HCT116 (cell line): ENCODE measurements at regions not wholly inside any gene's neighbourhood (a gene's known extent, or its start where the extent isn't known, plus 50 kb on each side); places are given as distances from the start of the nearest gene placed in this dataset.

Source experiments
- ATAC-seq: fragments of 200-7000 bp; cut with Tn5 transposase; 2 replicates; pipeline ENCODE4 v1.9.1; 2020; ENCODE audit warnings: mild to moderate bottlenecking, moderate library complexity
- BruUV-seq: library from RNA; stranded (reverse); fragments of 400-500 nt; replicated peaks from 2 replicates; lab custom pipeline; 2021; lab: Mats Ljungman, UMichigan
- CTCF ChIA-PET: fragments of 300-600 bp; sonication (Branson Sonifier 250); formaldehyde crosslinking; loops from one replicate; lab custom pipeline; 2021; ENCODE audit warnings: antibody characterized with exemption; lab: Charles Lee
- POLR2A ChIA-PET: fragments of 300-600, 350-600 bp; sonication (Branson Sonifier 250); formaldehyde crosslinking; loops from one replicate; lab custom pipeline; 2021; ENCODE audit warnings: antibody characterized with exemption; lab: Charles Lee
- RAD21 ChIA-PET, 2 experiments: fragments of 300-600 bp; sonication (Branson Sonifier 250); formaldehyde crosslinking; loops; one replicate each; lab custom pipeline; 2023; ENCODE audit warnings: low total read pairs in 2 of 2; ENCODE audit not compliant: uncharacterized antibody in 2 of 2, unreplicated experiment in 2 of 2, low non-redundant PET in 1 of 2; lab: Charles Lee
- DNase-seq: peaks from one replicate; pipeline ENCODE4 v3.0.0-alpha.2; 2010; ENCODE audit warnings: low read depth, low spot score
- H2AFZ ChIP-seq: fragments of 200-600 bp; shearing (Covaris generic), sonication (generic); 2 replicates; pipeline ENCODE4 v1.6.1; 2017; ENCODE audit warnings: low read depth, mixed run types, mixed read lengths, antibody characterized with exemption, low read length; ENCODE audit not compliant: poor library complexity, severe bottlenecking
- H3K27ac ChIP-seq: 2 replicates; pipeline ENCODE4 v1.5.1; 2012; ENCODE audit warnings: low read depth, low read length
- H3K27me3 ChIP-seq: fragments of 200-600 bp; sonication (generic); 2 replicates; pipeline ENCODE4 v1.6.1; 2016; ENCODE audit warnings: mixed run types, low read length, mixed read lengths; ENCODE audit not compliant: insufficient read depth
- H3K36me3 ChIP-seq, 2 experiments: fragments of 200-500 bp in 1 of 2; fragments of 200-600 bp in 1 of 2; sonication (Bioruptor generic) in 1 of 2; sonication (generic) in 1 of 2; 2 replicates each; pipeline versions ENCODE4 v1.5.1 to v1.6.1; 2014 to 2016; ENCODE audit warnings: low read length in 2 of 2, inconsistent platforms in 1 of 2, mixed read lengths in 1 of 2, mixed run types in 1 of 2; ENCODE audit not compliant: insufficient read depth in 2 of 2, control insufficient read depth in 1 of 2
- H3K4me1 ChIP-seq, 2 experiments: fragments of 200-600 bp in 1 of 2; sonication (generic) in 1 of 2; 2 replicates each; pipeline versions ENCODE4 v1.5.1 to v1.6.1; 2012 to 2017; ENCODE audit warnings: low read length in 2 of 2, inconsistent platforms in 1 of 2, mild to moderate bottlenecking in 1 of 2, mixed read lengths in 1 of 2, mixed run types in 1 of 2, moderate library complexity in 1 of 2; ENCODE audit not compliant: insufficient read depth in 2 of 2, control insufficient read depth in 1 of 2
- H3K4me2 ChIP-seq: fragments of 200-600 bp; sonication (generic); 2 replicates; pipeline ENCODE4 v1.6.1; 2017; ENCODE audit warnings: mixed run types, low read length, mixed read lengths
- H3K4me3 ChIP-seq, 2 experiments: fragments of 200-600 bp in 1 of 2; sonication (generic) in 1 of 2; replicated peaks in 1 of 2; 2 replicates each; pipeline ENCODE4 v1.5.1; 2011 to 2016; ENCODE audit warnings: low read length in 2 of 2, control low read depth in 1 of 2, low read depth in 1 of 2, mild to moderate bottlenecking in 1 of 2, mixed read lengths in 1 of 2, mixed run types in 1 of 2
- H3K79me2 ChIP-seq: fragments of 200-600 bp; sonication (generic); 2 replicates; pipeline ENCODE4 v1.6.1; 2017; ENCODE audit warnings: mild to moderate bottlenecking, mixed run types, low read length, moderate library complexity, mixed read lengths; ENCODE audit not compliant: insufficient read depth
- H3K9ac ChIP-seq: fragments of 200-600 bp; sonication (generic); 2 replicates; pipeline ENCODE4 v1.6.1; 2016; ENCODE audit warnings: low read length, mixed read lengths
- H3K9me2 ChIP-seq: fragments of 200-600 bp; sonication (generic), shearing (Covaris generic); 2 replicates; pipeline ENCODE4 v1.6.1; 2017; ENCODE audit warnings: mixed run types, mild to moderate bottlenecking, moderate library complexity; ENCODE audit not compliant: insufficient read depth
- H3K9me3 ChIP-seq, 2 experiments: fragments of 200-500 bp in 1 of 2; fragments of 200-600 bp in 1 of 2; sonication (Bioruptor generic) in 1 of 2; sonication (generic) in 1 of 2; 2 replicates each; pipeline ENCODE4 v1.6.1; 2014 to 2017; ENCODE audit warnings: low read length in 2 of 2, mixed read lengths in 2 of 2, inconsistent platforms in 1 of 2, low read depth in 1 of 2, mild to moderate bottlenecking in 1 of 2, mixed run types in 1 of 2, moderate library complexity in 1 of 2; ENCODE audit not compliant: control insufficient read depth in 1 of 2, insufficient read depth in 1 of 2
- H4K20me1 ChIP-seq: fragments of 200-600 bp; sonication (generic), shearing (Covaris generic); 2 replicates; pipeline ENCODE4 v1.6.1; 2017; ENCODE audit warnings: mixed run types, mild to moderate bottlenecking, moderate library complexity; ENCODE audit not compliant: insufficient read depth
- CEBPB ChIP-seq: IDR thresholded peaks from 2 replicates; pipeline ENCODE4 v1.6.1; 2012; ENCODE audit warnings: low read depth
- FOSL1 ChIP-seq: IDR thresholded peaks from 2 replicates; pipeline ENCODE4 v1.6.1; 2012; ENCODE audit warnings: low read depth
- JUND ChIP-seq: IDR thresholded peaks from 2 replicates; pipeline ENCODE4 v1.6.1; 2012
- POLR2A ChIP-seq: IDR thresholded peaks from 2 replicates; pipeline ENCODE4 v1.7.0; 2011; ENCODE audit warnings: borderline replicate concordance; ENCODE audit not compliant: insufficient read depth, insufficient read length; ENCODE audit errors: extremely low read depth
- SP1 ChIP-seq: IDR thresholded peaks from 2 replicates; pipeline ENCODE4 v1.6.1; 2012; ENCODE audit warnings: low read depth
- TCF7L2 ChIP-seq: IDR thresholded peaks from 2 replicates; pipeline ENCODE4 v1.7.0; 2011; ENCODE audit warnings: borderline replicate concordance, inconsistent platforms; ENCODE audit not compliant: insufficient read depth, insufficient read length; ENCODE audit errors: extremely low read depth
- ZFX ChIP-seq: fragments of 450-650 bp; IDR thresholded peaks from 2 replicates; pipeline ENCODE4 v1.6.1; 2017
- ZNF274 ChIP-seq: fragments of 200-500 bp; sonication (Bioruptor generic); IDR thresholded peaks from 2 replicates; pipeline ENCODE4 v1.6.1; 2014; ENCODE audit warnings: mild to moderate bottlenecking, low read depth, low read length, inconsistent platforms
- intact Hi-C: fragments of 100-400 bp; cut with micrococcal nuclease; formaldehyde crosslinking; loops from 2 replicates; pipeline ENCODE4 v1.10.0; 2022
- TF ChIP-seq, protein P1 (sequence below): IDR thresholded peaks from 2 replicates; pipeline ENCODE4 v1.6.1; 2012; ENCODE audit warnings: low read depth
- TF ChIP-seq, protein P2 (sequence below): IDR thresholded peaks from 2 replicates; pipeline ENCODE4 v1.6.1; 2012

DNA sequence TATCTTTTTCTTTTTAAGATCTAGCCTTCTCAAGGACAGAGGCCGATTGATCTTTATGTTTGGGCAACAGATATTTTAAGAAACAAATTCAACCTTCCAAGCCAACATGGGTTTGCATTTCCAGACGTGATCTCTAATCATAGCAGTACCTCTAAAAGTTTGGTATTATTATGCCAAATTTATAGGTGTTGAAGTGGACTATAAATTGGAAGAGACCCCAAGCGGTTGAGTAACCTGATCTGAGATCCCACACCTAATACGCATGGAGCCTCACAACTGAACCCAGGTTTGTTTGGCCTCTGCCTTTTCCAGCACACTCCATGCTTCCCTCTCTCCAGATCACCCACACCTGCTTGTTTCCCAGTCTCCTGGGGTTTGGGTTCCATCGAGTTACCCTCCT lies 116.5 kb downstream of the DDX1 start:
- ChIA-PET POLR2A (no interaction called here), CTCF (no interaction called here), RAD21 (no interaction called here)
- Histone ChIP-seq H4K20me1 (no peaks in the 10 kb centered on the region), H3K9me3 (no peaks in the 10 kb centered on the region), H3K4me2 (no peak overlapping the region), H3K79me2 (no peaks in the 10 kb centered on the region), H3K9me2 (no peaks in the 10 kb centered on the region), H3K4me1 (peaks cover 0 to 8% of the 10 kb centered on the region in 2 experiments; a peak in 1 of 4 replicates), H3K27ac (no peak overlapping the region), H3K9ac (no peak overlapping the region), H2AFZ (no peak overlapping the region), H3K36me3 (no peaks in the 10 kb centered on the region), H3K4me3 (no peak overlapping the region), H3K27me3 (no peaks in the 10 kb centered on the region)
- DNase-seq (no peak), ATAC-seq (no peak)
- intact Hi-C loops = no loop called here
- TF ChIP-seq JUND (no peak), ZFX (no peak), TCF7L2 (no peak), ZNF274 (no peak), CEBPB (no peak), FOSL1 (no peak), POLR2A (no peak), SP1 (no peak)
- TF ChIP-seq, protein P1, sequence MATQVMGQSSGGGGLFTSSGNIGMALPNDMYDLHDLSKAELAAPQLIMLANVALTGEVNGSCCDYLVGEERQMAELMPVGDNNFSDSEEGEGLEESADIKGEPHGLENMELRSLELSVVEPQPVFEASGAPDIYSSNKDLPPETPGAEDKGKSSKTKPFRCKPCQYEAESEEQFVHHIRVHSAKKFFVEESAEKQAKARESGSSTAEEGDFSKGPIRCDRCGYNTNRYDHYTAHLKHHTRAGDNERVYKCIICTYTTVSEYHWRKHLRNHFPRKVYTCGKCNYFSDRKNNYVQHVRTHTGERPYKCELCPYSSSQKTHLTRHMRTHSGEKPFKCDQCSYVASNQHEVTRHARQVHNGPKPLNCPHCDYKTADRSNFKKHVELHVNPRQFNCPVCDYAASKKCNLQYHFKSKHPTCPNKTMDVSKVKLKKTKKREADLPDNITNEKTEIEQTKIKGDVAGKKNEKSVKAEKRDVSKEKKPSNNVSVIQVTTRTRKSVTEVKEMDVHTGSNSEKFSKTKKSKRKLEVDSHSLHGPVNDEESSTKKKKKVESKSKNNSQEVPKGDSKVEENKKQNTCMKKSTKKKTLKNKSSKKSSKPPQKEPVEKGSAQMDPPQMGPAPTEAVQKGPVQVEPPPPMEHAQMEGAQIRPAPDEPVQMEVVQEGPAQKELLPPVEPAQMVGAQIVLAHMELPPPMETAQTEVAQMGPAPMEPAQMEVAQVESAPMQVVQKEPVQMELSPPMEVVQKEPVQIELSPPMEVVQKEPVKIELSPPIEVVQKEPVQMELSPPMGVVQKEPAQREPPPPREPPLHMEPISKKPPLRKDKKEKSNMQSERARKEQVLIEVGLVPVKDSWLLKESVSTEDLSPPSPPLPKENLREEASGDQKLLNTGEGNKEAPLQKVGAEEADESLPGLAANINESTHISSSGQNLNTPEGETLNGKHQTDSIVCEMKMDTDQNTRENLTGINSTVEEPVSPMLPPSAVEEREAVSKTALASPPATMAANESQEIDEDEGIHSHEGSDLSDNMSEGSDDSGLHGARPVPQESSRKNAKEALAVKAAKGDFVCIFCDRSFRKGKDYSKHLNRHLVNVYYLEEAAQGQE = no peak
- TF ChIP-seq, protein P2, sequence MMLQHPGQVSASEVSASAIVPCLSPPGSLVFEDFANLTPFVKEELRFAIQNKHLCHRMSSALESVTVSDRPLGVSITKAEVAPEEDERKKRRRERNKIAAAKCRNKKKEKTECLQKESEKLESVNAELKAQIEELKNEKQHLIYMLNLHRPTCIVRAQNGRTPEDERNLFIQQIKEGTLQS = no peak
- no TSS peak for BruUV-seq
